ENCODE measurements at regions not wholly inside any gene's neighbourhood (a gene's known extent, or its start where the extent isn't known, plus 50 kb on each side); places are given as distances from the start of the nearest gene placed in this dataset.

- no peak for DNase-seq
- Histone ChIP-seq H3K4me3 (ENCODE audit: insufficient read depth, low read depth, low read length, poor library complexity, severe bottlenecking) (no peak overlapping the region), H3K9me3 (ENCODE audit: control insufficient read depth, low read length) (no peaks in the 10 kb centered on the region), H3K36me3 (ENCODE audit: control insufficient read depth, insufficient read depth, low read length) (no peaks in the 10 kb centered on the region), H3K4me1 (ENCODE audit: control insufficient read depth, insufficient read depth, low read length, poor library complexity, severe bottlenecking) (no peaks in the 10 kb centered on the region), H3K27ac (ENCODE audit: insufficient read depth, low read length, poor library complexity, severe bottlenecking) (no peak overlapping the region), H3K27me3 (replicated peaks; ENCODE audit: control insufficient read depth, insufficient read depth, low read length, poor library complexity, severe bottlenecking) (no peaks in the 10 kb centered on the region)
These were observed 1265.0 kb upstream of the PIK3C3 start for GRCh38 chr18:40690062-40690461.

- Histone ChIP-seq H3K9me3 (ENCODE audit: control insufficient read depth, low read length) (no peaks in the 10 kb centered on the region), H3K27ac (ENCODE audit: insufficient read depth, low read length, poor library complexity, severe bottlenecking) (no peak overlapping the region), H3K4me3 (ENCODE audit: insufficient read depth, low read depth, low read length, poor library complexity, severe bottlenecking) (no peak overlapping the region), H3K36me3 (ENCODE audit: control insufficient read depth, insufficient read depth, low read length) (no peaks in the 10 kb centered on the region), H3K27me3 (replicated peaks; ENCODE audit: control insufficient read depth, insufficient read depth, low read length, poor library complexity, severe bottlenecking) (no peaks in the 10 kb centered on the region), H3K4me1 (ENCODE audit: control insufficient read depth, insufficient read depth, low read length, poor library complexity, severe bottlenecking) (no peaks in the 10 kb centered on the region)
- no peak for DNase-seq
These were observed 1267.6 kb upstream of the PIK3C3 start for GRCh38 chr18:40687399-40687798.

- Histone ChIP-seq H3K27ac (ENCODE audit: insufficient read depth, low read length, poor library complexity, severe bottlenecking) (no peak overlapping the region), H3K4me1 (ENCODE audit: control insufficient read depth, insufficient read depth, low read length, poor library complexity, severe bottlenecking) (no peaks in the 10 kb centered on the region), H3K36me3 (ENCODE audit: control insufficient read depth, insufficient read depth, low read length) (no peaks in the 10 kb centered on the region), H3K9me3 (ENCODE audit: control insufficient read depth, low read length) (no peaks in the 10 kb centered on the region), H3K27me3 (replicated peaks; ENCODE audit: control insufficient read depth, insufficient read depth, low read length, poor library complexity, severe bottlenecking) (no peaks in the 10 kb centered on the region), H3K4me3 (ENCODE audit: insufficient read depth, low read depth, low read length, poor library complexity, severe bottlenecking) (no peak overlapping the region)
- DNase-seq, result no peak
These were observed 1268.2 kb upstream of the PIK3C3 start for GRCh38 chr18:40686836-40687235.

GRCh38 chr18:40685219-40685618 lies 1269.8 kb upstream of the PIK3C3 start:
- no peaks in the 10 kb centered on the region for H3K27me3 ChIP-seq (replicated peaks; ENCODE audit: control insufficient read depth, insufficient read depth, low read length, poor library complexity, severe bottlenecking)

GRCh38 chr18:40678318-40678717 lies 1276.7 kb upstream of the PIK3C3 start:
- H3K27me3 ChIP-seq (replicated peaks; ENCODE audit: control insufficient read depth, insufficient read depth, low read length, poor library complexity, severe bottlenecking), result no peaks in the 10 kb centered on the region
- no peaks in the 10 kb centered on the region for H3K9me3 ChIP-seq (ENCODE audit: control insufficient read depth, low read length)
- H3K4me3 ChIP-seq (ENCODE audit: insufficient read depth, low read depth, low read length, poor library complexity, severe bottlenecking), result no peak overlapping the region
- H3K4me1 ChIP-seq (ENCODE audit: control insufficient read depth, insufficient read depth, low read length, poor library complexity, severe bottlenecking), result no peaks in the 10 kb centered on the region
- no peaks in the 10 kb centered on the region for H3K36me3 ChIP-seq (ENCODE audit: control insufficient read depth, insufficient read depth, low read length)
- DNase-seq, result no peak
- H3K27ac ChIP-seq (ENCODE audit: insufficient read depth, low read length, poor library complexity, severe bottlenecking), result no peak overlapping the region

More at GRCh38 chr18:40685219-40685618, 1269.8 kb upstream of the PIK3C3 start:
- no peak for DNase-seq
- no peaks in the 10 kb centered on the region for H3K9me3 ChIP-seq (ENCODE audit: control insufficient read depth, low read length)
- no peak overlapping the region for H3K4me3 ChIP-seq (ENCODE audit: insufficient read depth, low read depth, low read length, poor library complexity, severe bottlenecking)
- H3K36me3 ChIP-seq (ENCODE audit: control insufficient read depth, insufficient read depth, low read length), result no peaks in the 10 kb centered on the region
- no peaks in the 10 kb centered on the region for H3K4me1 ChIP-seq (ENCODE audit: control insufficient read depth, insufficient read depth, low read length, poor library complexity, severe bottlenecking)
- H3K27ac ChIP-seq (ENCODE audit: insufficient read depth, low read length, poor library complexity, severe bottlenecking), result no peak overlapping the region

GRCh38 chr18:40676668-40677067 lies 1278.4 kb upstream of the PIK3C3 start:
- Histone ChIP-seq H3K9me3 (ENCODE audit: control insufficient read depth, low read length) (no peaks in the 10 kb centered on the region), H3K36me3 (ENCODE audit: control insufficient read depth, insufficient read depth, low read length) (no peaks in the 10 kb centered on the region), H3K4me1 (ENCODE audit: control insufficient read depth, insufficient read depth, low read length, poor library complexity, severe bottlenecking) (no peaks in the 10 kb centered on the region), H3K4me3 (ENCODE audit: insufficient read depth, low read depth, low read length, poor library complexity, severe bottlenecking) (no peak overlapping the region), H3K27ac (ENCODE audit: insufficient read depth, low read length, poor library complexity, severe bottlenecking) (no peak overlapping the region), H3K27me3 (replicated peaks; ENCODE audit: control insufficient read depth, insufficient read depth, low read length, poor library complexity, severe bottlenecking) (no peaks in the 10 kb centered on the region)
- no peak for DNase-seq

- no peak for DNase-seq
- no peaks in the 10 kb centered on the region for H3K36me3 ChIP-seq (ENCODE audit: control insufficient read depth, insufficient read depth, low read length)
- H3K9me3 ChIP-seq (ENCODE audit: control insufficient read depth, low read length), result no peaks in the 10 kb centered on the region
- H3K4me1 ChIP-seq (ENCODE audit: control insufficient read depth, insufficient read depth, low read length, poor library complexity, severe bottlenecking), result no peaks in the 10 kb centered on the region
- H3K4me3 ChIP-seq (ENCODE audit: insufficient read depth, low read depth, low read length, poor library complexity, severe bottlenecking), result no peak overlapping the region
- no peaks in the 10 kb centered on the region for H3K27me3 ChIP-seq (replicated peaks; ENCODE audit: control insufficient read depth, insufficient read depth, low read length, poor library complexity, severe bottlenecking)
- H3K27ac ChIP-seq (ENCODE audit: insufficient read depth, low read length, poor library complexity, severe bottlenecking), result no peak overlapping the region
These were observed 1281.9 kb upstream of the PIK3C3 start for GRCh38 chr18:40673150-40673549.

- Histone ChIP-seq H3K4me1 (ENCODE audit: control insufficient read depth, insufficient read depth, low read length, poor library complexity, severe bottlenecking) (no peaks in the 10 kb centered on the region), H3K27me3 (replicated peaks; ENCODE audit: control insufficient read depth, insufficient read depth, low read length, poor library complexity, severe bottlenecking) (no peaks in the 10 kb centered on the region), H3K4me3 (ENCODE audit: insufficient read depth, low read depth, low read length, poor library complexity, severe bottlenecking) (no peak overlapping the region), H3K27ac (ENCODE audit: insufficient read depth, low read length, poor library complexity, severe bottlenecking) (no peak overlapping the region), H3K36me3 (ENCODE audit: control insufficient read depth, insufficient read depth, low read length) (no peaks in the 10 kb centered on the region), H3K9me3 (ENCODE audit: control insufficient read depth, low read length) (no peaks in the 10 kb centered on the region)
- no peak for DNase-seq
These were observed 1282.4 kb upstream of the PIK3C3 start for GRCh38 chr18:40672590-40672989.

GRCh38 chr18:40670668-40671375 lies 1284.2 kb upstream of the PIK3C3 start:
- Histone ChIP-seq H3K9me3 (ENCODE audit: control insufficient read depth, low read length) (no peaks in the 10 kb centered on the region), H3K36me3 (ENCODE audit: control insufficient read depth, insufficient read depth, low read length) (no peaks in the 10 kb centered on the region), H3K27ac (ENCODE audit: insufficient read depth, low read length, poor library complexity, severe bottlenecking) (no peak overlapping the region), H3K4me3 (ENCODE audit: insufficient read depth, low read depth, low read length, poor library complexity, severe bottlenecking) (no peak overlapping the region), H3K4me1 (ENCODE audit: control insufficient read depth, insufficient read depth, low read length, poor library complexity, severe bottlenecking) (no peaks in the 10 kb centered on the region), H3K27me3 (replicated peaks; ENCODE audit: control insufficient read depth, insufficient read depth, low read length, poor library complexity, severe bottlenecking) (no peaks in the 10 kb centered on the region)
- DNase-seq, result no peak

- DNase-seq, result no peak
- no peak overlapping the region for H3K27ac ChIP-seq (ENCODE audit: insufficient read depth, low read length, poor library complexity, severe bottlenecking)
- H3K27me3 ChIP-seq (replicated peaks; ENCODE audit: control insufficient read depth, insufficient read depth, low read length, poor library complexity, severe bottlenecking), result no peaks in the 10 kb centered on the region
- H3K4me3 ChIP-seq (ENCODE audit: insufficient read depth, low read depth, low read length, poor library complexity, severe bottlenecking), result no peak overlapping the region
- H3K36me3 ChIP-seq (ENCODE audit: control insufficient read depth, insufficient read depth, low read length), result no peaks in the 10 kb centered on the region
- H3K9me3 ChIP-seq (ENCODE audit: control insufficient read depth, low read length), result no peaks in the 10 kb centered on the region
- H3K4me1 ChIP-seq (ENCODE audit: control insufficient read depth, insufficient read depth, low read length, poor library complexity, severe bottlenecking), result no peaks in the 10 kb centered on the region
These were observed 1292.1 kb upstream of the PIK3C3 start for GRCh38 chr18:40662898-40663437.

Measured in effector memory CD4-positive, alpha-beta T cell (primary cell).